GM23248 (cell line): ENCODE measurements at regions not wholly inside any gene's neighbourhood (a gene's known extent, or its start where the extent isn't known, plus 50 kb on each side); places are given as distances from the start of the nearest gene placed in this dataset.
"Not testable (repeated sequence)": the region's sequence is repeated elsewhere in the genome, so short reads cannot be mapped to it uniquely, and the experiment has no call there.

Experiments used
- DNase-seq: peaks from one replicate; pipeline ENCODE4 v3.0.0-alpha.2; 2015
- H2AFZ ChIP-seq: fragments of 200-600 bp; sonication (generic); 2 replicates; pipeline ENCODE4 v1.6.1; 2016; ENCODE audit warnings: antibody characterized with exemption
- H3F3A ChIP-seq: fragments of 200-600 bp; sonication (generic); 2 replicates; pipeline ENCODE4 v1.6.1; 2016; ENCODE audit warnings: mild to moderate bottlenecking, antibody characterized with exemption, mixed run types; ENCODE audit not compliant: insufficient read depth
- H3K27ac ChIP-seq: fragments of 200-600 bp; sonication (generic); 2 replicates; pipeline ENCODE4 v1.5.1; 2016; ENCODE audit warnings: mild to moderate bottlenecking
- H3K27me3 ChIP-seq: fragments of 200-600 bp; sonication (generic); replicated peaks from 2 replicates; pipeline ENCODE4 v1.6.1; 2016; ENCODE audit warnings: mild to moderate bottlenecking; ENCODE audit not compliant: insufficient read depth
- H3K36me3 ChIP-seq: fragments of 200-600 bp; sonication (generic); 2 replicates; pipeline ENCODE4 v1.6.1; 2016; ENCODE audit warnings: low read depth, mild to moderate bottlenecking
- H3K4me1 ChIP-seq: fragments of 200-600 bp; sonication (generic); 2 replicates; pipeline ENCODE4 v1.6.1; 2016; ENCODE audit warnings: mild to moderate bottlenecking; ENCODE audit not compliant: insufficient read depth
- H3K4me2 ChIP-seq: fragments of 200-600 bp; sonication (generic); one replicate; pipeline ENCODE4 v1.6.1; 2016; ENCODE audit warnings: mild to moderate bottlenecking; ENCODE audit not compliant: unreplicated experiment
- H3K4me3 ChIP-seq: fragments of 200-600 bp; sonication (generic); 2 replicates; pipeline ENCODE4 v1.5.1; 2016; ENCODE audit warnings: mild to moderate bottlenecking
- H3K79me2 ChIP-seq: fragments of 200-600 bp; sonication (generic); 2 replicates; pipeline ENCODE4 v1.6.1; 2016; ENCODE audit warnings: mild to moderate bottlenecking; ENCODE audit not compliant: insufficient read depth
- H3K9ac ChIP-seq: fragments of 200-600 bp; sonication (generic); 2 replicates; pipeline ENCODE4 v1.6.1; 2016; ENCODE audit warnings: mild to moderate bottlenecking
- H3K9me2 ChIP-seq: fragments of 200-600 bp; sonication (generic); 2 replicates; pipeline ENCODE4 v1.6.1; 2016; ENCODE audit warnings: mixed run types, mild to moderate bottlenecking, moderate library complexity; ENCODE audit not compliant: insufficient read depth
- H3K9me3 ChIP-seq: fragments of 200-600 bp; sonication (generic); one replicate; pipeline ENCODE4 v1.6.1; 2017; ENCODE audit warnings: low read depth
- H4K20me1 ChIP-seq: fragments of 200-600 bp; sonication (generic); 2 replicates; pipeline ENCODE4 v1.6.0; 2016; ENCODE audit not compliant: insufficient read depth
- EZH2 ChIP-seq: fragments of 200-600 bp; sonication (generic); IDR thresholded peaks from 2 replicates; pipeline ENCODE4 v1.6.1; 2018; ENCODE audit warnings: antibody characterized with exemption, mild to moderate bottlenecking; ENCODE audit not compliant: insufficient read depth, poor library complexity, severe bottlenecking
- EZH2phosphoT487 ChIP-seq: fragments of 200-600 bp; sonication (generic); IDR thresholded peaks from 2 replicates; pipeline ENCODE4 v1.6.1; 2018; ENCODE audit warnings: antibody characterized with exemption, moderate library complexity, mild to moderate bottlenecking, low read depth; ENCODE audit not compliant: insufficient read depth
- WGBS, 2 experiments: methylation state at CpG; one replicate each; pipeline ENCODE4 v1.1.6; 2015 to 2017; ENCODE audit warnings: low lambda C conversion rate in 2 of 2, low coverage in 1 of 2; ENCODE audit errors: missing lambda C conversion rate in 2 of 2; 5-methylcytosine and 5-hydroxymethylcytosine counted together
- in situ Hi-C: fragments of 300-500 bp; cut with MboI; formaldehyde crosslinking; loops from 2 replicates; pipeline ENCODE4 v1.15.0; 2020

DNA sequence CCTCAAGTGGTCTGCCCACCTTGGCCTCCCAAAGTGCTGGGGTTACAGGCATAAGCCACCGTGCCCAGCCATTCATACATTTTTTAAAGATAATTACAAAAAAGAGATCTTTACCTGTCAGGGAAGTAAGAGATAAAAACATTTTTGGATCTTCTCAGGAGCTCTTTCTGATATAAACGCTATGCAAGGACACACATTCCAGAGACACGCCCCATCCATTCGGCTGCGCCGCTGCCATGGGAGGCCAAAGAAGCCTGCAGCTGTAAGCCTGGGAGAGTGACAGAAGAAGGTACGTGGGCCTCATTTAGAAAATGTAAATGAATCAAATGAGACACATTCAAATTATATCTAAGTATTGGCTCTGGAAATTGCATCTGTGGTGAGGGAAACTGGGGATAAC lies 85.3 kb downstream of the LYZL1 start:
- Histone ChIP-seq H3K4me1 (0 out of 2 replicates have a peak, but pooled peaks cover 3% of the 10 kb centered on the region), H3K27me3 (peaks cover 26% of the 10 kb centered on the region), H4K20me1 (no peaks in the 10 kb centered on the region), H3K9me3 (no peaks in the 10 kb centered on the region), H3F3A (no peaks in the 10 kb centered on the region), H3K9me2 (no peaks in the 10 kb centered on the region), H3K4me2 (no peak overlapping the region), H3K4me3 (no peak overlapping the region), H3K79me2 (no peaks in the 10 kb centered on the region), H3K27ac (no peak overlapping the region), H3K36me3 (no peaks in the 10 kb centered on the region), H2AFZ (no peak overlapping the region), H3K9ac (no peak overlapping the region)
- no peak for DNase-seq
- in situ Hi-C loops = no loop called here
- 77 to 82% methylated on average over 7 of the region's 7 CpGs for WGBS, 2 experiments
- TF ChIP-seq EZH2phosphoT487 (no peak), EZH2 (no peak)

DNA sequence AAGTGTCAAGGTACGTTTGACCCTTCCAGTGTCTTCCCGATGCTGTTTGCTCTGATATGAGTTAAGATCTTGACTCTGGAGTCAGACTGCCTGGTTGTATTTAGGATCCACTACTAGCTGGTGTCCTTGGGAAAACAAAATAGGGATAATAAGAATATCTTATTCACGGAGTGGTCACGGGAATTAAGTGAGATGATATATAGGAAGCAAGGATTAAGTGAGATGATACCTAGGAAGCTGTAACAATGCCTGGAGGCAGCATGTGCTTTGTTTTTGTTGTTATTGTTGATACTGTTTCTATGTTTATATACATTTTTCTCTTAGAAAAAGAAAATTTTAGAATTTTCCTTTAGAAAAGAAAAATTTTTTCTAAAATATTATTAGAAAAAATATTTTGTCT lies 87.0 kb downstream of the LYZL1 start:
- no peak overlapping the region for H3K27ac ChIP-seq
- no peaks in the 10 kb centered on the region for H3K9me2 ChIP-seq

DNA sequence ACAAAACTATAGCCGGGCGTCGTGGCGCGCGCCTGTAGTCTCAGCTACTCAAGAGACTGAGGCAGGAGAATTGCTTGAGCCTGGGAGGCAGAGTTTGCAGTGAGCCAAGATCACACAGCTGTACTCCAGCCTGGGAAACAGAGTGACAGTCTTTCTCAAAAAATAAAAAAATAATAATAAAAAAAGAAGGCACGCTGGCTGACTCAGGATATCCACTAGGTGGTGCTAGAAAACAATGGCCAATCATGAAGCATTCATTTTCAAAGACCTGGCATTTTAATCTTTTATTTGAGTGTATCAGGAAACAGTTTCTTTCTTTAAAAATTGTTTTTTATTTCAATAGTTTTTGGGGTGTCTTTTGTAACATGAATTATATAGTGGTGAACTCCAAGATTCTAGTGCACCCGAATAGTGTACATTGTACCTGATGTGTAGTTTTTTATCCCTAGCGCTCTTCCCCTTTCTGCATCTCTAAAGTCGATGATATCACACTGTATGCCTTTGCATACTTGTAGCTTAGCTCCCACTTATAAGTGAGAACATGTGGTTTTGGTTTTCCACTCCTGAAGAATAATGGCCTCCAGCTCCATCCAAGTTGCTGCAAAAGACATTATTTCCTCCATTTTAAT lies 88.6 kb downstream of the LYZL1 start:
- Histone ChIP-seq H3K4me1 (no peaks in the 10 kb centered on the region), H3K27me3 (peaks cover 6% of the 10 kb centered on the region), H3K27ac (no peak overlapping the region), H3K9me3 (no peaks in the 10 kb centered on the region), H3F3A (no peaks in the 10 kb centered on the region), H3K9me2 (no peaks in the 10 kb centered on the region), H3K4me3 (no peak overlapping the region), H3K36me3 (no peaks in the 10 kb centered on the region), H3K4me2 (no peak overlapping the region), H4K20me1 (no peaks in the 10 kb centered on the region), H3K79me2 (no peaks in the 10 kb centered on the region), H3K9ac (no peak overlapping the region), H2AFZ (no peak overlapping the region)
- TF ChIP-seq EZH2phosphoT487 = no peak
- TF ChIP-seq EZH2 = no peak
- peak; percentile 64 for DNase-seq
- in situ Hi-C loops = no loop called here
- WGBS, 2 experiments = 63 to 68% methylated on average over 9 to 10 of the region's 10 CpGs

More for the DNA sequence above, 87.0 kb downstream of the LYZL1 start:
- Histone ChIP-seq H3K4me1 (no peaks in the 10 kb centered on the region), H3K79me2 (no peaks in the 10 kb centered on the region), H3F3A (no peaks in the 10 kb centered on the region), H3K36me3 (no peaks in the 10 kb centered on the region), H3K4me2 (no peak overlapping the region), H4K20me1 (no peaks in the 10 kb centered on the region), H3K27me3 (peaks cover 9% of the 10 kb centered on the region), H3K9ac (no peak overlapping the region), H2AFZ (no peak overlapping the region), H3K9me3 (no peaks in the 10 kb centered on the region), H3K4me3 (no peak overlapping the region)
- WGBS, 2 experiments = 46 to 47% methylated on average over 4 of the region's 4 CpGs
- in situ Hi-C loops = no loop called here
- TF ChIP-seq EZH2 (no peak), EZH2phosphoT487 (no peak)
- DNase-seq = no peak

DNA sequence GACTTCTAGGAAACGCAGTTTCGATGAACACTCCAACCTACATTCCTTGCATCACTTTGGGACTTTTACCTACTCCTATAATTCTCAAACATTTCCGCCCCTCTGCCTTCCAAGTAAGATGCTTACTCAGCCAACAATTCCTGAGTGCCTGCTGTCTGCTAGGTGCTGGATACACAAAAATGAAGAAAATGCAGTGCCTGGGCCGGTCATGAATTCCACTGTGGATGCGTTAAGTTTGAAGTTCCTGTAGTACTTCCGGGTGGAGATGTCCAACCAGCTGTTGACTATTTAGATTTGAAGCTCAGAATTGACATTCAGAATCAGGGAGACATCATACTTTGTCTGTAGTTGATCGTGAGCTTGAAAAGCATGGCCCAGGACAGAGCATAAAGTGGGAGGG lies 89.2 kb downstream of the LYZL1 start:
- in situ Hi-C loops = no loop called here
- H3F3A ChIP-seq = no peaks in the 10 kb centered on the region
- H3K4me2 ChIP-seq = no peak overlapping the region
- WGBS, 2 experiments = 74 to 80% methylated on average over 7 of the region's 7 CpGs
- H4K20me1 ChIP-seq = no peaks in the 10 kb centered on the region
- no peaks in the 10 kb centered on the region for H3K9me2 ChIP-seq
- H3K9me3 ChIP-seq = no peaks in the 10 kb centered on the region
- no peak for DNase-seq
- no peaks in the 10 kb centered on the region for H3K36me3 ChIP-seq
- peaks cover 6% of the 10 kb centered on the region for H3K27me3 ChIP-seq
- no peak overlapping the region for H3K4me3 ChIP-seq
- H3K27ac ChIP-seq = no peak overlapping the region
- no peaks in the 10 kb centered on the region for H3K4me1 ChIP-seq
- no peak for TF ChIP-seq EZH2phosphoT487
- H3K9ac ChIP-seq = no peak overlapping the region
- no peaks in the 10 kb centered on the region for H3K79me2 ChIP-seq
- H2AFZ ChIP-seq = no peak overlapping the region

DNA sequence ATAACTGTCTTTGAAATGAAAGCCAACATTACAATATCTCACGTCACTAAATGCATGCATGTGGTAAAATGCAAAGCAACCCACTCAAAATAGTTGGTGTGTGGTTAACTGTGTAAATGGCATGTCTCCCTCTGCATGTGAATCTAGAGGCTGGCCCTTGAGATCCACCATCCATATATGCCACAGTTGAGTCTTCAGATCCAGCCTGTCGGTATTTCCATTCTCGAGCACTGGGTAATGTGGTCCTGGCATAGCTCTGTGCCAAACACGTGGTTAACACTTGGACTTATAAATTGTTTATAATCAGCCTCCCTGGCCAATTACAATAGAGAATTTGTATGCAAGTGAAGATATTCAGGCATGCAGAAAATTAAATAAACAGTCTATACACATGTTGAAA lies 90.3 kb downstream of the LYZL1 start:
- H3K79me2 ChIP-seq = no peaks in the 10 kb centered on the region
- in situ Hi-C loops = no loop called here
- WGBS, 2 experiments = 60 to 62% methylated on average over 4 of the region's 4 CpGs
- TF ChIP-seq EZH2phosphoT487 = no peak
- no peak for TF ChIP-seq EZH2
- no peak overlapping the region for H2AFZ ChIP-seq
- H3K4me1 ChIP-seq = no peaks in the 10 kb centered on the region
- no peak overlapping the region for H3K4me2 ChIP-seq
- H3F3A ChIP-seq = no peaks in the 10 kb centered on the region
- H3K4me3 ChIP-seq = no peak overlapping the region
- no peaks in the 10 kb centered on the region for H3K36me3 ChIP-seq
- H3K9me2 ChIP-seq = no peaks in the 10 kb centered on the region
- H4K20me1 ChIP-seq = no peaks in the 10 kb centered on the region
- peaks cover 10% of the 10 kb centered on the region for H3K27me3 ChIP-seq
- H3K27ac ChIP-seq = no peak overlapping the region
- no peak overlapping the region for H3K9ac ChIP-seq
- DNase-seq = no peak
- H3K9me3 ChIP-seq = no peaks in the 10 kb centered on the region

DNA sequence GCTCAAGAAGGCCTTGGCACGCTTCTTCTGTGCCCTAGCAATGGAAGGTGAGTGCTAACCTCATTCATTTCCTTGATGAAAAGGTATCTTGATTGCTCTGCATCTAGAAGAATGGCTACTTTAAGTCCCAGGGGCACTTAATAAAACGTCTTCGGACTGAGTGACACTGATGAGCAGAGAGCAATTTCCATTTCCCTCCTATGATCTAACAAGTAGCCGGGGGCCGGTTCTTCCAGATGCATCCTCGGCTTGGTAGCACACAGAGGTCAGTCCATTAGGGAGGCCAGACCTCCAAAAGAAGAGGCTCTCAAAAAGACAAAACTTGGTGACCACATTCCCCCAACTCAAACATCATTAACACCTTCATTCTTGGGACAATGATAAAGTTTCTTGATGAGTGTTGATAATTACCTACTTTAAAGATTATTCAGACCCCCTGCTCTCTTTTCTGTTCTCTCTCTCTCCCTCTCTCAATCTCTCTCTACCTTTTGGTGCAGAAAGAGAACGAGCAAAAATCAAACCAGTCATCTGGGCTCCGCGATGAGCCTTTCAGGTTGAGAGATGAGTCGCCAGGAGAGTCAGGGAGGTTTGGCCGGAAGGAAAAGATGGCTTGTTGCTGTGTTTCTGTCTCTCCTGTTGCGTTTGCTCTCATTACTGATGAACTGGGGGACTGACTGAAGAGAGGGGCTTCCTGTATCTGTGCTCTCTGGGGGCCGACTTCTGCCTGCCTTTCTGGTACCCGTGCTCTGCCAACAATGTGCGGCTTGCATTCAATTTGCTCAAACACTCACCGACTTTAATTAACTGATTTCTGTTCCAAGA lies 91.1 kb downstream of the LYZL1 start:
- not testable (repeated sequence) for DNase-seq, H3K4me1 ChIP-seq, H3K27me3 ChIP-seq, H4K20me1 ChIP-seq, H3K79me2 ChIP-seq, H3K4me2 ChIP-seq, H3K27ac ChIP-seq, H3K9me2 ChIP-seq, H3K36me3 ChIP-seq, H3F3A ChIP-seq, H2AFZ ChIP-seq, H3K4me3 ChIP-seq, H3K9ac ChIP-seq, H3K9me3 ChIP-seq
- 74 to 83% methylated on average over 16 of the region's 16 CpGs for WGBS, 2 experiments
- in situ Hi-C loops = loop anchor here (10.0 kb wide), 1 partner anchor 125 kb away; no protein-coding TSS in a partner anchor
